ENCODE measurements at regions not wholly inside any gene's neighbourhood (a gene's known extent, or its start where the extent isn't known, plus 50 kb on each side); places are given as distances from the start of the nearest gene placed in this dataset.

GRCh38 chr18:66143029-66143428 is 392.2 kb downstream of the CDH7 start:
- Histone ChIP-seq H3K4me1 (ENCODE audit: low read depth) (no peaks in the 10 kb centered on the region), H3K9me3 (no peaks in the 10 kb centered on the region), H3K4me3 (no peak overlapping the region), H3K36me3 (ENCODE audit: low read depth) (no peaks in the 10 kb centered on the region)
- DNase-seq = no peak
- ATAC-seq = no peak
- no peak for TF ChIP-seq CTCF (IDR thresholded peaks at IDR 0.05)
- intact Hi-C loops (cut with DNase I, micrococcal nuclease) = no loop called here

- no peak for TF ChIP-seq CTCF (IDR thresholded peaks at IDR 0.05)
- Histone ChIP-seq H3K9me3 (no peaks in the 10 kb centered on the region), H3K36me3 (ENCODE audit: low read depth) (no peaks in the 10 kb centered on the region), H3K4me3 (no peak overlapping the region), H3K4me1 (ENCODE audit: low read depth) (no peaks in the 10 kb centered on the region)
- DNase-seq (no peak), ATAC-seq (no peak)
- intact Hi-C loops (cut with DNase I, micrococcal nuclease) = no loop called here
Observed at GRCh38 chr18:66141716-66142115, 390.9 kb downstream of the CDH7 start.

- no peak overlapping the region for H3K4me3 ChIP-seq
- ATAC-seq (no peak), DNase-seq (no peak)
- TF ChIP-seq CTCF (IDR thresholded peaks at IDR 0.05) = no peak
- H3K36me3 ChIP-seq (ENCODE audit: low read depth) = no peaks in the 10 kb centered on the region
- no peaks in the 10 kb centered on the region for H3K9me3 ChIP-seq
- intact Hi-C loops (cut with DNase I, micrococcal nuclease) = no loop called here
- no peaks in the 10 kb centered on the region for H3K4me1 ChIP-seq (ENCODE audit: low read depth)
Observed at GRCh38 chr18:66138642-66139041, 387.8 kb downstream of the CDH7 start.

- no peak for DNase-seq
- intact Hi-C loops (cut with DNase I, micrococcal nuclease) = no loop called here
- TF ChIP-seq CTCF (IDR thresholded peaks at IDR 0.05) = no peak
Observed at GRCh38 chr18:66136039-66136438, 385.2 kb downstream of the CDH7 start.

GRCh38 chr18:66129248-66129647 is 378.4 kb downstream of the CDH7 start:
- H3K9me3 ChIP-seq = no peaks in the 10 kb centered on the region
- no peak overlapping the region for H3K4me3 ChIP-seq
- no peaks in the 10 kb centered on the region for H3K36me3 ChIP-seq (ENCODE audit: low read depth)
- intact Hi-C loops (cut with DNase I, micrococcal nuclease) = no loop called here
- H3K4me1 ChIP-seq (ENCODE audit: low read depth) = no peaks in the 10 kb centered on the region
- no peak for TF ChIP-seq CTCF (IDR thresholded peaks at IDR 0.05)
- DNase-seq = no peak
- no peak for ATAC-seq

More at GRCh38 chr18:66136039-66136438, 385.2 kb downstream of the CDH7 start:
- H3K4me3 ChIP-seq = no peak overlapping the region
- no peaks in the 10 kb centered on the region for H3K9me3 ChIP-seq
- no peaks in the 10 kb centered on the region for H3K4me1 ChIP-seq (ENCODE audit: low read depth)
- ATAC-seq = no peak
- no peaks in the 10 kb centered on the region for H3K36me3 ChIP-seq (ENCODE audit: low read depth)

- Histone ChIP-seq H3K4me1 (ENCODE audit: low read depth) (no peaks in the 10 kb centered on the region), H3K36me3 (ENCODE audit: low read depth) (no peaks in the 10 kb centered on the region), H3K4me3 (no peak overlapping the region), H3K9me3 (no peaks in the 10 kb centered on the region)
- intact Hi-C loops (cut with DNase I, micrococcal nuclease) = no loop called here
- no peak for DNase-seq
- ATAC-seq = no peak
- TF ChIP-seq CTCF (IDR thresholded peaks at IDR 0.05) = no peak
Observed at GRCh38 chr18:66126266-66126665, 375.5 kb downstream of the CDH7 start.

Measured in mucosa of descending colon (tissue), 3 donors.